Endodermal cell (in vitro differentiated cells): ENCODE measurements at regions not wholly inside any gene's neighbourhood (a gene's known extent, or its start where the extent isn't known, plus 50 kb on each side); places are given as distances from the start of the nearest gene placed in this dataset.

ENCODE experiments used
- DNase-seq: peaks from one replicate; pipeline ENCODE4 v3.0.0-alpha.2; 2017
- H3K27ac ChIP-seq: 2 replicates; pipeline ENCODE4 v1.5.1; 2013; ENCODE audit warnings: mild to moderate bottlenecking, low read depth, low read length, moderate library complexity
- H3K27me3 ChIP-seq: 2 replicates; pipeline ENCODE4 v1.6.1; 2013; ENCODE audit warnings: mild to moderate bottlenecking, low read length, moderate library complexity; ENCODE audit not compliant: insufficient read depth, control insufficient read depth, poor library complexity, severe bottlenecking
- H3K36me3 ChIP-seq: 2 replicates; pipeline ENCODE4 v1.7.0; 2013; ENCODE audit warnings: mild to moderate bottlenecking, low read length, moderate library complexity; ENCODE audit not compliant: control insufficient read depth, insufficient read depth
- H3K4me1 ChIP-seq: one replicate; pipeline ENCODE4 v1.7.0; 2013; ENCODE audit warnings: low read length; ENCODE audit not compliant: control insufficient read depth, insufficient read depth
- H3K4me3 ChIP-seq: 2 replicates; pipeline ENCODE4 v1.5.1; 2013; ENCODE audit warnings: mild to moderate bottlenecking, low read length, moderate library complexity
- H3K9ac ChIP-seq: 2 replicates; pipeline ENCODE4 v1.6.1; 2013; ENCODE audit warnings: mild to moderate bottlenecking, low read length, moderate library complexity; ENCODE audit not compliant: poor library complexity, severe bottlenecking; ENCODE audit errors: extremely low read depth
- H3K9me3 ChIP-seq: 2 replicates; pipeline ENCODE4 v1.6.1; 2013; ENCODE audit warnings: mild to moderate bottlenecking, low read length, moderate library complexity; ENCODE audit not compliant: control insufficient read depth
- H3K27ac Mint-ChIP-seq: 2 replicates; pipeline ENCODE4 v1.8.0; 2020; ENCODE audit warnings: mixed read lengths
- H3K27me3 Mint-ChIP-seq: 2 replicates; pipeline ENCODE4 v1.8.0; 2021; ENCODE audit warnings: mild to moderate bottlenecking, mixed read lengths; ENCODE audit not compliant: insufficient read depth
- H3K36me3 Mint-ChIP-seq: 2 replicates; pipeline ENCODE4 v1.8.0; 2020; ENCODE audit warnings: low read depth, mixed read lengths
- H3K4me1 Mint-ChIP-seq: 2 replicates; pipeline ENCODE4 v1.8.0; 2020; ENCODE audit warnings: mixed read lengths
- H3K4me3 Mint-ChIP-seq: 2 replicates; pipeline ENCODE4 v1.8.0; 2020; ENCODE audit warnings: mild to moderate bottlenecking, moderate library complexity, mixed read lengths
- H3K9me3 Mint-ChIP-seq: 2 replicates; pipeline ENCODE4 v1.8.0; 2020; ENCODE audit warnings: mild to moderate bottlenecking, mixed read lengths
- WGBS, 2 experiments: methylation state at CpG; one replicate each; pipeline versions ENCODE4 v1.1.5 to v1.1.7; 2013; ENCODE audit warnings: missing lambda C conversion rate in 2 of 2, mixed read lengths in 1 of 2; ENCODE audit not compliant: insufficient coverage in 1 of 2, insufficient read length in 1 of 2; 5-methylcytosine and 5-hydroxymethylcytosine counted together
- TF ChIP-seq, protein P1 (sequence below): fragments of 200-600 bp; sonication (generic); conservative IDR thresholded peaks from 2 replicates; pipeline ENCODE4 v1.5.0; 2021; ENCODE audit warnings: antibody characterized with exemption, mild to moderate bottlenecking

- WGBS, 2 experiments: 83 to 85% methylated on average over 1 to 6 of the region's 6 CpGs
- no peaks in the 10 kb centered on the region for H3K4me1 ChIP-seq
- no peak overlapping the region for H3K4me3 ChIP-seq
- H3K27me3 ChIP-seq: no peaks in the 10 kb centered on the region
- H3K9ac ChIP-seq: no peak overlapping the region
- TF ChIP-seq, protein P1, sequence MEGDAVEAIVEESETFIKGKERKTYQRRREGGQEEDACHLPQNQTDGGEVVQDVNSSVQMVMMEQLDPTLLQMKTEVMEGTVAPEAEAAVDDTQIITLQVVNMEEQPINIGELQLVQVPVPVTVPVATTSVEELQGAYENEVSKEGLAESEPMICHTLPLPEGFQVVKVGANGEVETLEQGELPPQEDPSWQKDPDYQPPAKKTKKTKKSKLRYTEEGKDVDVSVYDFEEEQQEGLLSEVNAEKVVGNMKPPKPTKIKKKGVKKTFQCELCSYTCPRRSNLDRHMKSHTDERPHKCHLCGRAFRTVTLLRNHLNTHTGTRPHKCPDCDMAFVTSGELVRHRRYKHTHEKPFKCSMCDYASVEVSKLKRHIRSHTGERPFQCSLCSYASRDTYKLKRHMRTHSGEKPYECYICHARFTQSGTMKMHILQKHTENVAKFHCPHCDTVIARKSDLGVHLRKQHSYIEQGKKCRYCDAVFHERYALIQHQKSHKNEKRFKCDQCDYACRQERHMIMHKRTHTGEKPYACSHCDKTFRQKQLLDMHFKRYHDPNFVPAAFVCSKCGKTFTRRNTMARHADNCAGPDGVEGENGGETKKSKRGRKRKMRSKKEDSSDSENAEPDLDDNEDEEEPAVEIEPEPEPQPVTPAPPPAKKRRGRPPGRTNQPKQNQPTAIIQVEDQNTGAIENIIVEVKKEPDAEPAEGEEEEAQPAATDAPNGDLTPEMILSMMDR: no peak
- Mint-ChIP-seq H3K4me3 (no peak overlapping the region), H3K36me3 (no peaks in the 10 kb centered on the region), H3K27me3 (no peaks in the 10 kb centered on the region), H3K4me1 (no peaks in the 10 kb centered on the region), H3K9me3 (peaks cover 8% of the 10 kb centered on the region), H3K27ac (no peak overlapping the region)
- H3K36me3 ChIP-seq: no peaks in the 10 kb centered on the region
- H3K27ac ChIP-seq: peak overlapping the region; percentile 26
- no peak for DNase-seq
- no peaks in the 10 kb centered on the region for H3K9me3 ChIP-seq
Observed at GRCh38 chr4:157655096-157655809, 434.7 kb downstream of the GRIA2 start.

DNA sequence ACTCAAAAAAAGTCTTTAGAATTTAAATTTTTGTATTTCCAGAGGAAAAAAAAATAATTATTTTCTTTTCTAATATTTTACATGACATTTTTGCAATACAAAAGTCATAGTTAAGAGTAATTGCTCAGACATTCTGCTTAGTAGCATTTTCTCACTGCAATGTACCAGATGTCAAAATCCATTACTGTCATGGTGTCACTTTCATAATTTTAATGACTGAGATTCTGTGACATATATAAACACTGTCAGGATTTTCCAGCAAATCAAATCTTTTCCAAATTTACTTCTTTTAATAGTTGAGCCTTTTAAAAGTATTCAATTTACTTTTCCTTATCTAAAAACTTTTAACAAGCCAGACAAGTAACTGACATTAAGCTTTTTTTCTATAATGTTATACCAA lies 422.7 kb downstream of the GRIA2 start:
- H3K27ac ChIP-seq: no peak overlapping the region
- TF ChIP-seq, protein P1: no peak
- H3K27me3 ChIP-seq: no peaks in the 10 kb centered on the region
- Mint-ChIP-seq H3K4me3 (no peak overlapping the region), H3K36me3 (peaks cover 1% of the 10 kb centered on the region), H3K27me3 (no peaks in the 10 kb centered on the region), H3K4me1 (no peaks in the 10 kb centered on the region), H3K27ac (no peak overlapping the region), H3K9me3 (peaks cover 11% of the 10 kb centered on the region)
- DNase-seq: no peak
- no peaks in the 10 kb centered on the region for H3K36me3 ChIP-seq
- H3K4me1 ChIP-seq: no peaks in the 10 kb centered on the region
- H3K9me3 ChIP-seq: peaks cover 16% of the 10 kb centered on the region
- no peak overlapping the region for H3K9ac ChIP-seq
- H3K4me3 ChIP-seq: no peak overlapping the region

- no peaks in the 10 kb centered on the region for H3K4me1 Mint-ChIP-seq
- Histone ChIP-seq H3K9ac (no peak overlapping the region), H3K9me3 (peaks cover 6% of the 10 kb centered on the region), H3K4me1 (no peaks in the 10 kb centered on the region), H3K27ac (no peak overlapping the region), H3K36me3 (no peaks in the 10 kb centered on the region), H3K27me3 (no peaks in the 10 kb centered on the region), H3K4me3 (no peak overlapping the region)
- peaks cover 16% of the 10 kb centered on the region for H3K9me3 Mint-ChIP-seq
- no peak overlapping the region for H3K4me3 Mint-ChIP-seq
- H3K27ac Mint-ChIP-seq: no peak overlapping the region
- 94% methylated on average over 2 to 3 of the region's 3 CpGs for WGBS, 2 experiments
- TF ChIP-seq, protein P1: no peak
- peaks cover 4% of the 10 kb centered on the region for H3K36me3 Mint-ChIP-seq
- DNase-seq: no peak
- H3K27me3 Mint-ChIP-seq: no peaks in the 10 kb centered on the region
Observed at GRCh38 chr4:157634057-157634456, 413.5 kb downstream of the GRIA2 start.
